ENCODE measurements at regions not wholly inside any gene's neighbourhood (a gene's known extent, or its start where the extent isn't known, plus 50 kb on each side); places are given as distances from the start of the nearest gene placed in this dataset.

DNA sequence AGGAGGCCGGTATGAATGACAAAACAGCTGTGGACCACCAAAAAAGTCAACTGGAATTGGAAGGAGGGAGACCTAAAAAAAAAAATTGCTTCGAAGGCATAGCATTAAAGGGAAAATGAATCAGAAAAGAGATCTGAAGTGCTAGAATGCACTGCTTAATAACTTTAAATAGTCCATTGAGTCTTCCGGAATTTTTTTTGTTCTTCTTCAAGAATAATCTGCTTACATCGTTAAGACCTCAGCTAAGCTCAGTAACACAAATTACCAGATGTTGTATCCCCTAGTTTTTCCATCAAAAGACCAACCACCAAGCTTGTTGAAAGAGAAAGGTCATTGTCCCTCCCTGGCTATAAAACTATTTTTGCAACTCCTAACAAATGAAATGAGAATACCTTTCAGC lies 560.5 kb downstream of the NR2F2 start:
- TF ChIP-seq FOXK1 (CRISPR knock-in tag; IDR thresholded peaks at IDR 0.05; ENCODE audit: borderline replicate concordance, low read depth) = no peak
- TF ChIP-seq MED1 (CRISPR knock-in tag; IDR thresholded peaks at IDR 0.05) = no peak
- TF ChIP-seq POLR2A (IDR thresholded peaks at IDR 0.05; ENCODE audit: insufficient read depth in 1 of 2, low read depth in 2 of 2, low read length in 2 of 2) = no peak

Measured in HepG2 (cell line).